ENCODE measurements at regions not wholly inside any gene's neighbourhood (a gene's known extent, or its start where the extent isn't known, plus 50 kb on each side); places are given as distances from the start of the nearest gene placed in this dataset.

- no peaks in the 10 kb centered on the region for H3K27me3 ChIP-seq
- no peak for ATAC-seq
- H3K36me3 ChIP-seq = no peaks in the 10 kb centered on the region
- intact Hi-C loops (cut with DNase I) = no loop called here
- H3K27ac ChIP-seq = no peak overlapping the region
- TF ChIP-seq, protein P1, sequence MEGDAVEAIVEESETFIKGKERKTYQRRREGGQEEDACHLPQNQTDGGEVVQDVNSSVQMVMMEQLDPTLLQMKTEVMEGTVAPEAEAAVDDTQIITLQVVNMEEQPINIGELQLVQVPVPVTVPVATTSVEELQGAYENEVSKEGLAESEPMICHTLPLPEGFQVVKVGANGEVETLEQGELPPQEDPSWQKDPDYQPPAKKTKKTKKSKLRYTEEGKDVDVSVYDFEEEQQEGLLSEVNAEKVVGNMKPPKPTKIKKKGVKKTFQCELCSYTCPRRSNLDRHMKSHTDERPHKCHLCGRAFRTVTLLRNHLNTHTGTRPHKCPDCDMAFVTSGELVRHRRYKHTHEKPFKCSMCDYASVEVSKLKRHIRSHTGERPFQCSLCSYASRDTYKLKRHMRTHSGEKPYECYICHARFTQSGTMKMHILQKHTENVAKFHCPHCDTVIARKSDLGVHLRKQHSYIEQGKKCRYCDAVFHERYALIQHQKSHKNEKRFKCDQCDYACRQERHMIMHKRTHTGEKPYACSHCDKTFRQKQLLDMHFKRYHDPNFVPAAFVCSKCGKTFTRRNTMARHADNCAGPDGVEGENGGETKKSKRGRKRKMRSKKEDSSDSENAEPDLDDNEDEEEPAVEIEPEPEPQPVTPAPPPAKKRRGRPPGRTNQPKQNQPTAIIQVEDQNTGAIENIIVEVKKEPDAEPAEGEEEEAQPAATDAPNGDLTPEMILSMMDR (IDR thresholded peaks at IDR 0.05) = no peak
- no peak for DNase-seq
- H3K4me3 ChIP-seq = no peak overlapping the region
- no peaks in the 10 kb centered on the region for H3K9me3 ChIP-seq
- no peaks in the 10 kb centered on the region for H3K4me1 ChIP-seq
Observed at GRCh38 chr9:85224729-85225128, 517.0 kb downstream of the AGTPBP1 start.

- H3K27ac ChIP-seq = no peak overlapping the region
- no peaks in the 10 kb centered on the region for H3K36me3 ChIP-seq
- no peaks in the 10 kb centered on the region for H3K9me3 ChIP-seq
- DNase-seq (no peak), ATAC-seq (no peak)
- no peak overlapping the region for H3K4me3 ChIP-seq
- TF ChIP-seq, protein P1 (IDR thresholded peaks at IDR 0.05) = no peak
- no peaks in the 10 kb centered on the region for H3K27me3 ChIP-seq
- H3K4me1 ChIP-seq = no peaks in the 10 kb centered on the region
- intact Hi-C loops (cut with DNase I) = no loop called here
Observed at GRCh38 chr9:85224301-85224700, 517.5 kb downstream of the AGTPBP1 start.

GRCh38 chr9:85223506-85224125, 518.1 kb downstream of the AGTPBP1 start:
- Histone ChIP-seq H3K27ac (no peak overlapping the region), H3K36me3 (no peaks in the 10 kb centered on the region), H3K9me3 (no peaks in the 10 kb centered on the region), H3K27me3 (no peaks in the 10 kb centered on the region), H3K4me3 (no peak overlapping the region), H3K4me1 (no peaks in the 10 kb centered on the region)
- TF ChIP-seq, protein P1 (IDR thresholded peaks at IDR 0.05) = no peak
- ATAC-seq (no peak), DNase-seq (no peak)
- intact Hi-C loops (cut with DNase I) = no loop called here

GRCh38 chr9:85216601-85217000, 525.2 kb downstream of the AGTPBP1 start:
- intact Hi-C loops (cut with DNase I) = no loop called here
- H3K4me1 ChIP-seq = no peaks in the 10 kb centered on the region
- no peak overlapping the region for H3K4me3 ChIP-seq
- no peaks in the 10 kb centered on the region for H3K36me3 ChIP-seq
- DNase-seq (no peak), ATAC-seq (no peak)
- no peaks in the 10 kb centered on the region for H3K9me3 ChIP-seq
- no peaks in the 10 kb centered on the region for H3K27me3 ChIP-seq
- H3K27ac ChIP-seq = no peak overlapping the region
- TF ChIP-seq, protein P1 (IDR thresholded peaks at IDR 0.05) = no peak

DNA sequence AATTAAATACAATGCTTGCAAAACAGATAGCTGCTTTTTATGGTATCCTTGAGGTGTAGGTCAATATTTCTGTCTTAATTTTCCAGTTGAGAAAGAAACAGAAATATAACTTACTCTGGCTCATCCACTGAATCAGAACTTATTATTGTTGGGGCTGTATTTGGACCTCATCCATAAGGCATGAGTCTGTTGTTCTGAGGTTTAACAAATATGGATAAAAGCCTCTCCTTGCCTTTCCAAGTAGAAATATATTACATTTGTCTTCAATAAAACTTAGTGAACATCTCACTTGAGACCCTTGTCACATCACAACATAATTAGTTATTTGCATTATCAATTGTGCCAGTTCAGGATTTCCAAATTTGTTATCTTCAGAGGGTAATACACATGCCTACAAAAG, 525.8 kb downstream of the AGTPBP1 start:
- intact Hi-C loops (cut with DNase I) = no loop called here
- ATAC-seq = no peak
- H3K9me3 ChIP-seq = no peaks in the 10 kb centered on the region
- H3K36me3 ChIP-seq = no peaks in the 10 kb centered on the region
- no peak overlapping the region for H3K27ac ChIP-seq
- no peaks in the 10 kb centered on the region for H3K4me1 ChIP-seq
- TF ChIP-seq, protein P1 (IDR thresholded peaks at IDR 0.05) = no peak
- DNase-seq = no peak
- no peak overlapping the region for H3K4me3 ChIP-seq
- no peaks in the 10 kb centered on the region for H3K27me3 ChIP-seq

- H3K27ac ChIP-seq = no peak overlapping the region
- DNase-seq = no peak
- no peaks in the 10 kb centered on the region for H3K36me3 ChIP-seq
- H3K4me3 ChIP-seq = no peak overlapping the region
- TF ChIP-seq, protein P1 (IDR thresholded peaks at IDR 0.05) = no peak
- intact Hi-C loops (cut with DNase I) = no loop called here
- no peak for ATAC-seq
- H3K27me3 ChIP-seq = no peaks in the 10 kb centered on the region
- H3K9me3 ChIP-seq = no peaks in the 10 kb centered on the region
- no peaks in the 10 kb centered on the region for H3K4me1 ChIP-seq
Observed at GRCh38 chr9:85215416-85215815, 526.3 kb downstream of the AGTPBP1 start.
